GM12892 (cell line): ENCODE measurements at regions not wholly inside any gene's neighbourhood (a gene's known extent, or its start where the extent isn't known, plus 50 kb on each side); places are given as distances from the start of the nearest gene placed in this dataset.

Source experiments
- POLR2A ChIP-seq: IDR thresholded peaks from 2 replicates; pipeline ENCODE4 v1.6.1; 2011; ENCODE audit warnings: low read depth, low read length, control low read depth
- POLR2AphosphoS5 ChIP-seq: IDR thresholded peaks from 2 replicates; pipeline ENCODE4 v1.6.1; 2011; ENCODE audit warnings: low read depth, low read length, control low read depth
- TAF1 ChIP-seq: IDR thresholded peaks from 2 replicates; pipeline ENCODE4 v1.6.1; 2011; ENCODE audit warnings: low read depth, mild to moderate bottlenecking, control low read depth, low read length, borderline replicate concordance

GRCh38 chr18:39072970-39073369 is 1507.4 kb upstream of the CELF4 start:
- TF ChIP-seq POLR2A (no peak), POLR2AphosphoS5 (no peak), TAF1 (no peak)
